GM19467 (cell line): ENCODE measurements at regions not wholly inside any gene's neighbourhood (a gene's known extent, or its start where the extent isn't known, plus 50 kb on each side); places are given as distances from the start of the nearest gene placed in this dataset.

Experiments used
- ATAC-seq: cut with Tn5 transposase; IDR thresholded peaks from one replicate; pipeline ENCODE4 v1.9.1; 2021; ENCODE audit warnings: mild to moderate bottlenecking, moderate library complexity; ENCODE audit not compliant: unreplicated experiment

- no peak for ATAC-seq
These were observed 223.6 kb upstream of the PREP start for GRCh38 chr6:105626295-105627158.

- no peak for ATAC-seq
These were observed 221.1 kb upstream of the PREP start for GRCh38 chr6:105624021-105624420.

GRCh38 chr6:105622226-105622625 is 219.3 kb upstream of the PREP start:
- ATAC-seq: no peak

GRCh38 chr6:105621564-105622175 is 218.8 kb upstream of the PREP start:
- ATAC-seq: no peak

GRCh38 chr6:105620878-105621277 is 218.0 kb upstream of the PREP start:
- ATAC-seq: no peak

- ATAC-seq: no peak
These were observed 217.3 kb upstream of the PREP start for GRCh38 chr6:105619971-105620741.

- no peak for ATAC-seq
These were observed 215.4 kb upstream of the PREP start for GRCh38 chr6:105618247-105618646.

- ATAC-seq: no peak
These were observed 213.6 kb upstream of the PREP start for GRCh38 chr6:105616521-105616920.

GRCh38 chr6:105611606-105612005 is 208.7 kb upstream of the PREP start:
- ATAC-seq: no peak

GRCh38 chr6:105609375-105609991 is 206.6 kb upstream of the PREP start:
- no peak for ATAC-seq

- no peak for ATAC-seq
These were observed 206.0 kb upstream of the PREP start for GRCh38 chr6:105608711-105609374.

GRCh38 chr6:105607636-105608621 is 205.0 kb upstream of the PREP start:
- ATAC-seq: no peak

- ATAC-seq: no peak
These were observed 204.1 kb upstream of the PREP start for GRCh38 chr6:105606831-105607463.

- no peak for ATAC-seq
These were observed 201.7 kb upstream of the PREP start for GRCh38 chr6:105604587-105604884.

GRCh38 chr6:105603788-105604586 is 201.1 kb upstream of the PREP start:
- ATAC-seq: no peak

- peak; percentile 82 for ATAC-seq
These were observed 198.8 kb upstream of the PREP start for GRCh38 chr6:105601541-105602236.

GRCh38 chr6:105600336-105601260 is 197.7 kb upstream of the PREP start:
- no peak for ATAC-seq
